Peyer's patch (tissue), 4 donors: ENCODE measurements at regions not wholly inside any gene's neighbourhood (a gene's known extent, or its start where the extent isn't known, plus 50 kb on each side); places are given as distances from the start of the nearest gene placed in this dataset.

Source experiments
- DNase-seq, 3 donors: peaks; one replicate each; pipeline ENCODE4 v3.0.0-alpha.2; 2017 to 2019
- H3K27ac ChIP-seq, 4 donors: fragments of 200-600 bp; sonication (generic); one replicate each; pipeline ENCODE4 v1.5.1; 2016 to 2019
- H3K27me3 ChIP-seq, 2 donors: fragments of 200-600 bp; sonication (generic); one replicate each; pipeline ENCODE4 v1.5.1; 2019
- H3K36me3 ChIP-seq, 3 donors: fragments of 200-600 bp; sonication (generic); one replicate each; pipeline ENCODE4 v1.5.1; 2016 to 2019
- H3K4me1 ChIP-seq, 4 donors: fragments of 200-600 bp; sonication (generic); one replicate each; pipeline ENCODE4 v1.5.1; 2016 to 2019
- H3K4me3 ChIP-seq, 4 donors: fragments of 200-600 bp; sonication (generic); 1 replicate in 3 of 4; 2 replicates in 1 of 4; pipeline ENCODE4 v1.5.1; 2016 to 2019; ENCODE audit warnings: mild to moderate bottlenecking in 1 of 4
- H3K9me3 ChIP-seq, 4 donors: fragments of 200-600 bp; sonication (generic); one replicate each; pipeline ENCODE4 v1.5.1; 2016 to 2019; ENCODE audit warnings: mild to moderate bottlenecking in 1 of 4
- POLR2A ChIP-seq, 2 donors: fragments of 450-650 bp; IDR thresholded peaks; one replicate each; pipeline ENCODE4 v1.5.1; 2017; ENCODE audit warnings: antibody characterized with exemption in 2 of 2, mild to moderate bottlenecking in 2 of 2, moderate library complexity in 2 of 2
- TF ChIP-seq, protein P1 (sequence below), 6 experiments: fragments of 450-650 bp in 4 of 6; fragments of 200-600 bp in 2 of 6; sonication (generic) in 1 of 6; IDR thresholded peaks; one replicate each; pipeline ENCODE4 v1.5.1; 2017 to 2019; ENCODE audit warnings: antibody characterized with exemption in 6 of 6, mild to moderate bottlenecking in 3 of 6, moderate library complexity in 1 of 6

GRCh38 chr18:28457784-28458183 is 280.9 kb upstream of the CDH2 start:
- H3K36me3 ChIP-seq: no peaks in the 10 kb centered on the region
- DNase-seq: no peak

DNA sequence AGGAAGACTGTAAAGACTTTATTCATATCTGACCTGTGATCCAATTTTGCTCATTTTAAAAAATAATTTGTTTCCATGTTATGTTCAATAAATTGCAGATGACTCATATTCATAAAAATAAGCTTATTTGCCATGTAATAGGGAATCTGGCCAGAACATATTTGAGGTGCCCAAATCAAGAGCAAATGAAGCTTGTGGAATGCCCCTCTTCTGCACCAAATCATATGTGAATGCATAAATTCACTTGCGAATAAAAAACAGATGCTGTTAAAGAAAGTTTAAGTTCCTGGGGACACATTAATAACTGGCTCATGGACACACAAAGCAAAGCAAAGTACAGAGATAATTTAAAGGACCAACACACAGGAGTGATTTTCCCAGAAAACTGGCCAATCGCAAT is 279.0 kb upstream of the CDH2 start:
- H3K4me3 ChIP-seq: no peak overlapping the region

More at GRCh38 chr18:28457784-28458183, 280.9 kb upstream of the CDH2 start:
- H3K27ac ChIP-seq: no peak overlapping the region
- TF ChIP-seq, protein P1, sequence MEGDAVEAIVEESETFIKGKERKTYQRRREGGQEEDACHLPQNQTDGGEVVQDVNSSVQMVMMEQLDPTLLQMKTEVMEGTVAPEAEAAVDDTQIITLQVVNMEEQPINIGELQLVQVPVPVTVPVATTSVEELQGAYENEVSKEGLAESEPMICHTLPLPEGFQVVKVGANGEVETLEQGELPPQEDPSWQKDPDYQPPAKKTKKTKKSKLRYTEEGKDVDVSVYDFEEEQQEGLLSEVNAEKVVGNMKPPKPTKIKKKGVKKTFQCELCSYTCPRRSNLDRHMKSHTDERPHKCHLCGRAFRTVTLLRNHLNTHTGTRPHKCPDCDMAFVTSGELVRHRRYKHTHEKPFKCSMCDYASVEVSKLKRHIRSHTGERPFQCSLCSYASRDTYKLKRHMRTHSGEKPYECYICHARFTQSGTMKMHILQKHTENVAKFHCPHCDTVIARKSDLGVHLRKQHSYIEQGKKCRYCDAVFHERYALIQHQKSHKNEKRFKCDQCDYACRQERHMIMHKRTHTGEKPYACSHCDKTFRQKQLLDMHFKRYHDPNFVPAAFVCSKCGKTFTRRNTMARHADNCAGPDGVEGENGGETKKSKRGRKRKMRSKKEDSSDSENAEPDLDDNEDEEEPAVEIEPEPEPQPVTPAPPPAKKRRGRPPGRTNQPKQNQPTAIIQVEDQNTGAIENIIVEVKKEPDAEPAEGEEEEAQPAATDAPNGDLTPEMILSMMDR (IDR thresholded peaks at IDR 0.05): no peak
- no peak for TF ChIP-seq POLR2A (IDR thresholded peaks at IDR 0.05)
- no peaks in the 10 kb centered on the region for H3K4me1 ChIP-seq
- no peak overlapping the region for H3K4me3 ChIP-seq
- no peaks in the 10 kb centered on the region for H3K9me3 ChIP-seq
- no peaks in the 10 kb centered on the region for H3K27me3 ChIP-seq

GRCh38 chr18:28439870-28440269 is 262.9 kb upstream of the CDH2 start:
- TF ChIP-seq POLR2A (IDR thresholded peaks at IDR 0.05): no peak
- TF ChIP-seq, protein P1 (IDR thresholded peaks at IDR 0.05): peak in 1 of 6 experiments; percentile 26
- H3K27ac ChIP-seq: no peak overlapping the region
- DNase-seq: no peak
- no peak overlapping the region for H3K4me3 ChIP-seq
- H3K36me3 ChIP-seq: no peaks in the 10 kb centered on the region
- H3K27me3 ChIP-seq: no peaks in the 10 kb centered on the region
- no peaks in the 10 kb centered on the region for H3K9me3 ChIP-seq
- no peaks in the 10 kb centered on the region for H3K4me1 ChIP-seq

More for the DNA sequence above, 279.0 kb upstream of the CDH2 start:
- no peak for TF ChIP-seq POLR2A (IDR thresholded peaks at IDR 0.05)
- TF ChIP-seq, protein P1 (IDR thresholded peaks at IDR 0.05): no peak
- Histone ChIP-seq H3K36me3 (no peaks in the 10 kb centered on the region), H3K9me3 (no peaks in the 10 kb centered on the region), H3K27me3 (no peaks in the 10 kb centered on the region), H3K4me1 (no peaks in the 10 kb centered on the region), H3K27ac (no peak overlapping the region)
- no peak for DNase-seq

DNA sequence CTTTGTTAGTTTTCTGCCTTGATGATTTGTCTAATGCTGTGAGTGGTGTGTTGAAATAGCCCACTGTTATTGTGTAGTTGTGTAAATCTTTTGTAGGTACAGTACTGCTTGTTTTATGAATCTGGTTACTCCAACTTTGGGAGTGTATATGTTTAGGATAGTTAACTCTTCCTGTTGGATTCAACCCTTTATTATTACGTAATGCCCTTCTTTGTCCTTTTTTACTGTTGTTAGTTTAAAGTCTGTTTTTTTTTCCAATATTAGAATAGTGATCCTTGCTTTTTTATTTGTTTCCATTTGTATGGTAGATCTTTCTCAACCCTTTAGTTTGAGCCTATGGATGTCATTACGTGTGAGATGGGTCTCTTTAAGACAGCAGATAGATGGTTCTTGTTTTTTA is 261.5 kb upstream of the CDH2 start:
- H3K9me3 ChIP-seq: no peaks in the 10 kb centered on the region
- no peak overlapping the region for H3K27ac ChIP-seq
- H3K27me3 ChIP-seq: no peaks in the 10 kb centered on the region
- no peak for DNase-seq
- H3K36me3 ChIP-seq: no peaks in the 10 kb centered on the region
- TF ChIP-seq, protein P1 (IDR thresholded peaks at IDR 0.05): no peak
- TF ChIP-seq POLR2A (IDR thresholded peaks at IDR 0.05): no peak
- H3K4me3 ChIP-seq: no peak overlapping the region
- no peaks in the 10 kb centered on the region for H3K4me1 ChIP-seq

- H3K36me3 ChIP-seq: no peaks in the 10 kb centered on the region
- no peak overlapping the region for H3K27ac ChIP-seq
- H3K4me3 ChIP-seq: no peak overlapping the region
- DNase-seq: no peak
- no peaks in the 10 kb centered on the region for H3K27me3 ChIP-seq
- TF ChIP-seq, protein P1 (IDR thresholded peaks at IDR 0.05): no peak
- no peak for TF ChIP-seq POLR2A (IDR thresholded peaks at IDR 0.05)
- no peaks in the 10 kb centered on the region for H3K9me3 ChIP-seq
- no peaks in the 10 kb centered on the region for H3K4me1 ChIP-seq
Measured at GRCh38 chr18:28432339-28432738, 255.4 kb upstream of the CDH2 start.

GRCh38 chr18:28425886-28426285 is 249.0 kb upstream of the CDH2 start:
- no peak for DNase-seq
- H3K36me3 ChIP-seq: no peaks in the 10 kb centered on the region
- no peak for TF ChIP-seq POLR2A (IDR thresholded peaks at IDR 0.05)
- TF ChIP-seq, protein P1 (IDR thresholded peaks at IDR 0.05): no peak
- no peaks in the 10 kb centered on the region for H3K27me3 ChIP-seq
- no peak overlapping the region for H3K27ac ChIP-seq
- H3K4me1 ChIP-seq: no peaks in the 10 kb centered on the region
- H3K4me3 ChIP-seq: no peak overlapping the region
- peaks cover 0 to 3% (median 0%) of the 10 kb centered on the region in 4 donors for H3K9me3 ChIP-seq
